Loucy (cell line): ENCODE measurements at regions not wholly inside any gene's neighbourhood (a gene's known extent, or its start where the extent isn't known, plus 50 kb on each side); places are given as distances from the start of the nearest gene placed in this dataset.

Experiments used
- EZH2phosphoT487 ChIP-seq: fragments of 200-600 bp; IDR thresholded peaks from 2 replicates; pipeline ENCODE4 v1.6.1; 2018; ENCODE audit warnings: antibody characterized with exemption, mild to moderate bottlenecking, moderate library complexity, borderline replicate concordance
- TF ChIP-seq, protein P1 (sequence below): fragments of 200-600 bp; sonication (generic); conservative IDR thresholded peaks from 2 replicates; pipeline ENCODE4 v1.5.1; 2014; ENCODE audit warnings: mild to moderate bottlenecking, antibody characterized with exemption, low read length

- TF ChIP-seq, protein P1, sequence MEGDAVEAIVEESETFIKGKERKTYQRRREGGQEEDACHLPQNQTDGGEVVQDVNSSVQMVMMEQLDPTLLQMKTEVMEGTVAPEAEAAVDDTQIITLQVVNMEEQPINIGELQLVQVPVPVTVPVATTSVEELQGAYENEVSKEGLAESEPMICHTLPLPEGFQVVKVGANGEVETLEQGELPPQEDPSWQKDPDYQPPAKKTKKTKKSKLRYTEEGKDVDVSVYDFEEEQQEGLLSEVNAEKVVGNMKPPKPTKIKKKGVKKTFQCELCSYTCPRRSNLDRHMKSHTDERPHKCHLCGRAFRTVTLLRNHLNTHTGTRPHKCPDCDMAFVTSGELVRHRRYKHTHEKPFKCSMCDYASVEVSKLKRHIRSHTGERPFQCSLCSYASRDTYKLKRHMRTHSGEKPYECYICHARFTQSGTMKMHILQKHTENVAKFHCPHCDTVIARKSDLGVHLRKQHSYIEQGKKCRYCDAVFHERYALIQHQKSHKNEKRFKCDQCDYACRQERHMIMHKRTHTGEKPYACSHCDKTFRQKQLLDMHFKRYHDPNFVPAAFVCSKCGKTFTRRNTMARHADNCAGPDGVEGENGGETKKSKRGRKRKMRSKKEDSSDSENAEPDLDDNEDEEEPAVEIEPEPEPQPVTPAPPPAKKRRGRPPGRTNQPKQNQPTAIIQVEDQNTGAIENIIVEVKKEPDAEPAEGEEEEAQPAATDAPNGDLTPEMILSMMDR = no peak
- no peak for TF ChIP-seq EZH2phosphoT487
These were observed 61.6 kb upstream of the KLHL29 start for GRCh38 chr2:23323198-23323916.
